Keratinocyte (primary cell): ENCODE measurements at regions not wholly inside any gene's neighbourhood (a gene's known extent, or its start where the extent isn't known, plus 50 kb on each side); places are given as distances from the start of the nearest gene placed in this dataset.

Experiments used
- CTCF ChIP-seq, 3 experiments: IDR thresholded peaks in 1 of 3; conservative IDR thresholded peaks in 1 of 3; optimal IDR thresholded peaks in 1 of 3; 2 replicates in 2 of 3; 3 replicates in 1 of 3; pipeline versions ENCODE3 to v1.5.1; 2011; ENCODE audit warnings: low read length in 3 of 3, mild to moderate bottlenecking in 3 of 3, moderate library complexity in 2 of 3, control low read depth in 1 of 3, inconsistent platforms in 1 of 3; ENCODE audit not compliant: insufficient read depth in 2 of 3; ENCODE audit errors: extremely low read depth in 1 of 3
- EZH2 ChIP-seq: IDR thresholded peaks from one replicate; pipeline ENCODE4 v1.6.1; 2012; ENCODE audit warnings: inconsistent platforms, mild to moderate bottlenecking, low read length, moderate library complexity

- no peak for TF ChIP-seq CTCF (optimal IDR thresholded peaks at IDR 0.05 in 1 of 3, IDR thresholded peaks at IDR 0.05 in 1 of 3, conservative IDR thresholded peaks at IDR 0.05 in 1 of 3; ENCODE audit: extremely low read depth in 1 of 3, insufficient read depth in 2 of 3, low read length in 3 of 3)
- no peak for TF ChIP-seq EZH2
Measured at GRCh38 chr12:4201333-4202100, 72.0 kb upstream of the CCND2 start.
